ENCODE measurements at regions not wholly inside any gene's neighbourhood (a gene's known extent, or its start where the extent isn't known, plus 50 kb on each side); places are given as distances from the start of the nearest gene placed in this dataset.

DNA sequence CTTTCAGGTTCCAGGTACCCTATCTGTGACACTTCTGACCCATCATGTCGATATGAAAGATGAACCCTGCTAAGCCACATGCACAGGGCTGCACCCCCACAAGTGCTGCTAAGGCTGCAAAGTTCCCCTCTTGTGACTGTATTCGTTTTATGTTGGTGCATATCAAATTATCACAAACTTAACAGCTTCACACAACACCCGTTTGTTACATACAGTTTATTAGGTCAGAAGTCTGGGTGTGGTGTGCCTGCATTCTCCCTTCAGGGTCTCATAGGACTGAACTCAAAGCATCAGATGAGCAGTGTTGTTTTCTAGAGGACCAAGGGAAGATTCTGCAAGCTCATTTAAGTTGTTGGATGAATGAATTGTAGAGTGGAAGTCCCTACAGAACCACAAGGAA, 199.4 kb downstream of the ANAPC1 start:
- Histone ChIP-seq H3K9me3 (ENCODE audit: control insufficient read depth, insufficient read depth, low read depth, low read length) (no peaks in the 10 kb centered on the region), H3K4me1 (ENCODE audit: control insufficient read depth, extremely low read depth, insufficient read depth, low read length) (no peaks in the 10 kb centered on the region), H3K36me3 (ENCODE audit: control insufficient read depth, insufficient read depth, low read length) (no peaks in the 10 kb centered on the region), H4K20me1 (ENCODE audit: control insufficient read depth, extremely low read depth, insufficient read depth, low read length) (no peaks in the 10 kb centered on the region), H3K4me3 (replicated peaks in 1 of 4; ENCODE audit: control extremely low read depth in 1 of 4, insufficient read depth in 1 of 4, low read depth in 3 of 4, low read length in 4 of 4) (no peak overlapping the region), H3K9ac (ENCODE audit: insufficient read depth, low read length) (no peak overlapping the region), H3K4me2 (ENCODE audit: extremely low read depth, insufficient read depth, low read length) (no peak overlapping the region), H3K27me3 (ENCODE audit: control insufficient read depth, insufficient read depth, low read length) (no peaks in the 10 kb centered on the region), H2AFZ (ENCODE audit: low read length) (no peak overlapping the region), H3K27ac (ENCODE audit: insufficient read depth, low read length) (no peak overlapping the region), H3K79me2 (ENCODE audit: control insufficient read depth, insufficient read depth, low read length) (no peaks in the 10 kb centered on the region)
- no peak for DNase-seq (ENCODE audit: low read depth in 2 of 2)
- TF ChIP-seq EZH2 (IDR thresholded peaks at IDR 0.05; ENCODE audit: low read length, missing control alignments), result no peak
- TF ChIP-seq, protein P1, sequence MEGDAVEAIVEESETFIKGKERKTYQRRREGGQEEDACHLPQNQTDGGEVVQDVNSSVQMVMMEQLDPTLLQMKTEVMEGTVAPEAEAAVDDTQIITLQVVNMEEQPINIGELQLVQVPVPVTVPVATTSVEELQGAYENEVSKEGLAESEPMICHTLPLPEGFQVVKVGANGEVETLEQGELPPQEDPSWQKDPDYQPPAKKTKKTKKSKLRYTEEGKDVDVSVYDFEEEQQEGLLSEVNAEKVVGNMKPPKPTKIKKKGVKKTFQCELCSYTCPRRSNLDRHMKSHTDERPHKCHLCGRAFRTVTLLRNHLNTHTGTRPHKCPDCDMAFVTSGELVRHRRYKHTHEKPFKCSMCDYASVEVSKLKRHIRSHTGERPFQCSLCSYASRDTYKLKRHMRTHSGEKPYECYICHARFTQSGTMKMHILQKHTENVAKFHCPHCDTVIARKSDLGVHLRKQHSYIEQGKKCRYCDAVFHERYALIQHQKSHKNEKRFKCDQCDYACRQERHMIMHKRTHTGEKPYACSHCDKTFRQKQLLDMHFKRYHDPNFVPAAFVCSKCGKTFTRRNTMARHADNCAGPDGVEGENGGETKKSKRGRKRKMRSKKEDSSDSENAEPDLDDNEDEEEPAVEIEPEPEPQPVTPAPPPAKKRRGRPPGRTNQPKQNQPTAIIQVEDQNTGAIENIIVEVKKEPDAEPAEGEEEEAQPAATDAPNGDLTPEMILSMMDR (conservative IDR thresholded peaks at IDR 0.05 in 1 of 2, IDR thresholded peaks at IDR 0.05 in 1 of 2; ENCODE audit: low read depth in 1 of 2, low read length in 2 of 2), result no peak

DNA sequence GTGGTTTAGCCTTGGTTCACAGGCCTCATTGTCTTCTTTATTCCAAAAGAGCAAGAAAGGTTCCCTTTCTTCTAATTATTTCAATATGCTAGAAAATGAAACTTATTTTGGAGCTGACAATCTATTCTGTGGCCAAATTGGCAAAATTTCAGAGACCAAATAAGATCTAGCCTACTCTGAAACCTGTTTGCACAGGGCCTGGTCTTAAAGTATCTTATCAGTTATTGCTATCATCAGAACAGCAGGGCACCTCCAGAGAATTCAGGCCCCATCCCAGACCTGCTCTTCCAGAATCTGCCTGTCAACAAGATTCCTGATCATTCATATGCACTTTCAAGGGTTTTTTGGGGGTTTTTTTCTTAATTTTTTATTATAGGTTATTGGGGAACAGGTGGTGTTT, 198.7 kb downstream of the ANAPC1 start:
- no peaks in the 10 kb centered on the region for H3K79me2 ChIP-seq (ENCODE audit: control insufficient read depth, insufficient read depth, low read length)
- no peak overlapping the region for H3K27ac ChIP-seq (ENCODE audit: insufficient read depth, low read length)
- H3K4me2 ChIP-seq (ENCODE audit: extremely low read depth, insufficient read depth, low read length), result no peak overlapping the region
- no peaks in the 10 kb centered on the region for H3K36me3 ChIP-seq (ENCODE audit: control insufficient read depth, insufficient read depth, low read length)
- no peaks in the 10 kb centered on the region for H3K9me3 ChIP-seq (ENCODE audit: control insufficient read depth, insufficient read depth, low read depth, low read length)
- no peak overlapping the region for H3K4me3 ChIP-seq (replicated peaks in 1 of 4; ENCODE audit: control extremely low read depth in 1 of 4, insufficient read depth in 1 of 4, low read depth in 3 of 4, low read length in 4 of 4)
- no peak overlapping the region for H3K9ac ChIP-seq (ENCODE audit: insufficient read depth, low read length)
- no peaks in the 10 kb centered on the region for H3K4me1 ChIP-seq (ENCODE audit: control insufficient read depth, extremely low read depth, insufficient read depth, low read length)
- TF ChIP-seq EZH2 (IDR thresholded peaks at IDR 0.05; ENCODE audit: low read length, missing control alignments), result no peak
- TF ChIP-seq, protein P1 (conservative IDR thresholded peaks at IDR 0.05 in 1 of 2, IDR thresholded peaks at IDR 0.05 in 1 of 2; ENCODE audit: low read depth in 1 of 2, low read length in 2 of 2), result no peak
- DNase-seq (ENCODE audit: low read depth in 2 of 2), result no peak
- H2AFZ ChIP-seq (ENCODE audit: low read length), result no peak overlapping the region
- H3K27me3 ChIP-seq (ENCODE audit: control insufficient read depth, insufficient read depth, low read length), result no peaks in the 10 kb centered on the region
- no peaks in the 10 kb centered on the region for H4K20me1 ChIP-seq (ENCODE audit: control insufficient read depth, extremely low read depth, insufficient read depth, low read length)

DNA sequence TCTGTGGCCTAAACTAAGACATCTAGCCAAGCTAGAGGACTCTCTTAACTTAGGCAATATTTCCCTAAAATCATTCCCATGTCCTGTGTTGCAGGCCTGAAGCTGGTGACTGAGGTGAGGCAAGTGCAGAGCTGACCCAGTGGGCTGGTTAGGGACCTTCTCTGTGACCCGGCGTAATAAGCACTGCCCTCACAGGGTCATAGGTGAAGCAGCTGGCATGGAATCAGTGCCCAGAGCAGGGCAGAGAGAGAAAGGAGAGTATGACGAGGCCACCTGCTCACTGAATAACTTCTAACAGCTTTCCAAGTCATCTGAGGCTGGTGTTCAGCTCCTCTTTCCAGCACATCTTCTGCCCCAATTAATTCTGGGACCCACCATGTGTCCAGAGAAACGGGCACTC, 197.0 kb downstream of the ANAPC1 start:
- no peak overlapping the region for H3K4me3 ChIP-seq (replicated peaks in 1 of 4; ENCODE audit: control extremely low read depth in 1 of 4, insufficient read depth in 1 of 4, low read depth in 3 of 4, low read length in 4 of 4)
- H3K4me2 ChIP-seq (ENCODE audit: extremely low read depth, insufficient read depth, low read length), result no peak overlapping the region
- no peak for TF ChIP-seq EZH2 (IDR thresholded peaks at IDR 0.05; ENCODE audit: low read length, missing control alignments)
- H3K9me3 ChIP-seq (ENCODE audit: control insufficient read depth, insufficient read depth, low read depth, low read length), result no peaks in the 10 kb centered on the region
- no peak for DNase-seq (ENCODE audit: low read depth in 2 of 2)
- H3K27me3 ChIP-seq (ENCODE audit: control insufficient read depth, insufficient read depth, low read length), result no peaks in the 10 kb centered on the region
- H2AFZ ChIP-seq (ENCODE audit: low read length), result no peak overlapping the region
- no peaks in the 10 kb centered on the region for H3K36me3 ChIP-seq (ENCODE audit: control insufficient read depth, insufficient read depth, low read length)
- no peak overlapping the region for H3K9ac ChIP-seq (ENCODE audit: insufficient read depth, low read length)
- H3K79me2 ChIP-seq (ENCODE audit: control insufficient read depth, insufficient read depth, low read length), result no peaks in the 10 kb centered on the region
- no peaks in the 10 kb centered on the region for H3K4me1 ChIP-seq (ENCODE audit: control insufficient read depth, extremely low read depth, insufficient read depth, low read length)
- no peaks in the 10 kb centered on the region for H4K20me1 ChIP-seq (ENCODE audit: control insufficient read depth, extremely low read depth, insufficient read depth, low read length)
- no peak overlapping the region for H3K27ac ChIP-seq (ENCODE audit: insufficient read depth, low read length)
